DOHH2 (cell line): ENCODE measurements at regions not wholly inside any gene's neighbourhood (a gene's known extent, or its start where the extent isn't known, plus 50 kb on each side); places are given as distances from the start of the nearest gene placed in this dataset.

Experiments used
- EZH2phosphoT487 ChIP-seq: fragments of 200-600 bp; sonication (generic); IDR thresholded peaks from 2 replicates; pipeline ENCODE4 v1.6.1; 2017; ENCODE audit warnings: borderline replicate concordance, mild to moderate bottlenecking, antibody characterized with exemption, low read length, moderate library complexity, mixed read lengths
- TF ChIP-seq, protein P1 (sequence below): fragments of 200-600 bp; sonication (generic); IDR thresholded peaks from one replicate; pipeline ENCODE4 v1.5.1; 2014; ENCODE audit warnings: antibody characterized with exemption, mild to moderate bottlenecking, low read depth, low read length; ENCODE audit not compliant: poor library complexity, severe bottlenecking

DNA sequence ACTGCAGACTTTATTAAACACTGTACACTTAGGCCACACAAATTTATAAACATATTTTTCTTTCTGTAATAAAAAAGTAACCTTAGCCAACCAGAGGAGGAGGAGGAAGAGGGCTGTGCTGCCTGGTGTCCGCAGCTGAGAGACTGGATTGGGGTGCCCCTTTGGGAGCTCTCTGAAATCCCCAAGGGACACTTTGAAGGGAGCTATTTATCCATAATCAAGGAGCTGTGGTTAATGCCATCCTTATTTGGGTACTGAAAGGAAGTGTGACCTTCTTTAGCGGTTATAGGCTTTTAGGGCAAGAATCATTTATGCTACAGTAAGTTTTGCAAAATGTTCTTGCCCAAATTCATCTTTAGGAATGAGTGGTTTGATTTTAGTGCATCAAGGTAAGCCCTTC, 125.8 kb downstream of the RASSF10 start:
- TF ChIP-seq, protein P1, sequence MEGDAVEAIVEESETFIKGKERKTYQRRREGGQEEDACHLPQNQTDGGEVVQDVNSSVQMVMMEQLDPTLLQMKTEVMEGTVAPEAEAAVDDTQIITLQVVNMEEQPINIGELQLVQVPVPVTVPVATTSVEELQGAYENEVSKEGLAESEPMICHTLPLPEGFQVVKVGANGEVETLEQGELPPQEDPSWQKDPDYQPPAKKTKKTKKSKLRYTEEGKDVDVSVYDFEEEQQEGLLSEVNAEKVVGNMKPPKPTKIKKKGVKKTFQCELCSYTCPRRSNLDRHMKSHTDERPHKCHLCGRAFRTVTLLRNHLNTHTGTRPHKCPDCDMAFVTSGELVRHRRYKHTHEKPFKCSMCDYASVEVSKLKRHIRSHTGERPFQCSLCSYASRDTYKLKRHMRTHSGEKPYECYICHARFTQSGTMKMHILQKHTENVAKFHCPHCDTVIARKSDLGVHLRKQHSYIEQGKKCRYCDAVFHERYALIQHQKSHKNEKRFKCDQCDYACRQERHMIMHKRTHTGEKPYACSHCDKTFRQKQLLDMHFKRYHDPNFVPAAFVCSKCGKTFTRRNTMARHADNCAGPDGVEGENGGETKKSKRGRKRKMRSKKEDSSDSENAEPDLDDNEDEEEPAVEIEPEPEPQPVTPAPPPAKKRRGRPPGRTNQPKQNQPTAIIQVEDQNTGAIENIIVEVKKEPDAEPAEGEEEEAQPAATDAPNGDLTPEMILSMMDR, result no peak
- TF ChIP-seq EZH2phosphoT487, result no peak
